ENCODE measurements at regions not wholly inside any gene's neighbourhood (a gene's known extent, or its start where the extent isn't known, plus 50 kb on each side); places are given as distances from the start of the nearest gene placed in this dataset.

DNA sequence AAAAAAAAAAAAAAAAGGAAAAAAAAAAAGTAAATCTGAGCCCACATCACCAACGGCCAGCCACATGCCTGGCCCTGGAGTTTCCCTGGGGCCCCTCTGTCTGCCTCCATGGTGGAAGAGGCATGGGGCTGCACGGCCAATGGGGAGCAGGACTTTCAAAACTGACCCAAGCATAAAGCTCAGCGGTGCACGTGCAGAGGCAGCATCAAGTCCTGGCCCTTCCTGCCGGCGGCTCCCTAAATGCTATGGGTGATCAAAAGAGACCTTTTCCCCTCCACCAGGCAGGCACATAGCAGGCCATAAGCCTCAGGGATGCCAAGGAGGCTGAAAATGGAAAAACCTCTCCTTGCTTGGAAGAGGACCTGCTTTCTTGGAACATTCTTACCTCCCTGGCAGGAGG is 94.3 kb downstream of the OAT start:
- TF ChIP-seq, protein P1, sequence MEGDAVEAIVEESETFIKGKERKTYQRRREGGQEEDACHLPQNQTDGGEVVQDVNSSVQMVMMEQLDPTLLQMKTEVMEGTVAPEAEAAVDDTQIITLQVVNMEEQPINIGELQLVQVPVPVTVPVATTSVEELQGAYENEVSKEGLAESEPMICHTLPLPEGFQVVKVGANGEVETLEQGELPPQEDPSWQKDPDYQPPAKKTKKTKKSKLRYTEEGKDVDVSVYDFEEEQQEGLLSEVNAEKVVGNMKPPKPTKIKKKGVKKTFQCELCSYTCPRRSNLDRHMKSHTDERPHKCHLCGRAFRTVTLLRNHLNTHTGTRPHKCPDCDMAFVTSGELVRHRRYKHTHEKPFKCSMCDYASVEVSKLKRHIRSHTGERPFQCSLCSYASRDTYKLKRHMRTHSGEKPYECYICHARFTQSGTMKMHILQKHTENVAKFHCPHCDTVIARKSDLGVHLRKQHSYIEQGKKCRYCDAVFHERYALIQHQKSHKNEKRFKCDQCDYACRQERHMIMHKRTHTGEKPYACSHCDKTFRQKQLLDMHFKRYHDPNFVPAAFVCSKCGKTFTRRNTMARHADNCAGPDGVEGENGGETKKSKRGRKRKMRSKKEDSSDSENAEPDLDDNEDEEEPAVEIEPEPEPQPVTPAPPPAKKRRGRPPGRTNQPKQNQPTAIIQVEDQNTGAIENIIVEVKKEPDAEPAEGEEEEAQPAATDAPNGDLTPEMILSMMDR (IDR thresholded peaks at IDR 0.05; ENCODE audit: unreplicated experiment) = no peak
- peaks cover 16% of the 10 kb centered on the region for H3K27me3 Mint-ChIP-seq
- no peak for DNase-seq (ENCODE audit: low spot score, unreplicated experiment)
- H3K4me3 Mint-ChIP-seq (ENCODE audit: low read depth) = no peak overlapping the region
- no peak overlapping the region for H3K27ac Mint-ChIP-seq
- no peaks in the 10 kb centered on the region for H3K36me3 Mint-ChIP-seq (ENCODE audit: insufficient read depth)
- no peaks in the 10 kb centered on the region for H3K4me1 Mint-ChIP-seq (ENCODE audit: low read depth)
- no peaks in the 10 kb centered on the region for H3K9me3 Mint-ChIP-seq (ENCODE audit: low read depth)

DNA sequence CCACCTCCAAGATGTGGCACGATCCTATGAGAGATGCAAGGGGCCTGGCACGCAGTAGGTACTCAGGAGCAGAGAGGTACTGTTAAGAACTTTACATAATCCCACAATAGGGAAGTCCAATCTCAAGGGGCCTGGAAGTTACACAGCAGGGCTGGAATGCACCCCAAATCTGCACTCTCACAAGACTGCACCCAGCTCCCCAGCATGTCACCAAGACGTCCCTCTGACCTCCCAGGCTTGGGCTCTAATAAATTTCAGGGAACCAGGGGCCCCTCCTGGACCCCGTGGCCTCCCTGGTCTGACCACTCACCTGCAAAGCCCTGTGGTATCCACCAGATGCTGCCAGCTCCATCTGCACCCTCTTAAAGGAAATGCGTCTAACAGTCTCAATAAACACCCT is 94.9 kb downstream of the OAT start:
- no peaks in the 10 kb centered on the region for H3K36me3 Mint-ChIP-seq (ENCODE audit: insufficient read depth)
- DNase-seq (ENCODE audit: low spot score, unreplicated experiment) = no peak
- TF ChIP-seq, protein P1 (IDR thresholded peaks at IDR 0.05; ENCODE audit: unreplicated experiment) = no peak
- peaks cover 16% of the 10 kb centered on the region for H3K27me3 Mint-ChIP-seq
- no peak overlapping the region for H3K27ac Mint-ChIP-seq
- no peak overlapping the region for H3K4me3 Mint-ChIP-seq (ENCODE audit: low read depth)
- H3K4me1 Mint-ChIP-seq (ENCODE audit: low read depth) = no peaks in the 10 kb centered on the region
- no peaks in the 10 kb centered on the region for H3K9me3 Mint-ChIP-seq (ENCODE audit: low read depth)

DNA sequence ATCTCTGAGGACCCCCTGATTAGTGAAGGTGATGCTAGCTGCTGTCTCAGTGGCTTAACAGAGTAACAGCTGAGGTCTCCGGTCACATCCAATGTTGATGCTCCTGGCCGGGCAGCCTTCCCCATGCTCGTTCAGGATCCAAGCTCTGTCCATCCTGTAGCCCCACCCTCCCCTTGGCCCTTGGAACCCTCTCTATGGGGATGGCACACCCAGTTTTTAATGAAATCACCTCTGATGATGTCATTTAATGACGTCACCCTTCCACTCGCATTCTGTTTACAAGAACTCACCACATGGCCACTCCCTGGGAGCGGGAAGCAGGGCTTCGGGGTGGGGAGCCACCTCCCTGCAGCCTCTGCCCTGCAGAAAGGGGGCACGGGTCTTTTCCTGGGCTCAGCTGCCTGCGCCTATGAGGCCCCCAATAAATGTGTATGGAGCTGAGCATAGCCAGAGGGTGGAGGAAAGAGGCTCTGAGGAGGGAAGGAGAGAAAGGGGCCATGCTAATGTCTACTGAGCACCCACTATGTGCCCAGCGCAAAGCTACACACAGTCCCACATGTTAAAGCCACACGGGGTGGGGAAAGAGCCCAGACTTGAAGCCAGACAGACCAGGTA is 95.5 kb downstream of the OAT start:
- H3K4me1 Mint-ChIP-seq (ENCODE audit: low read depth) = no peaks in the 10 kb centered on the region
- no peak for DNase-seq (ENCODE audit: low spot score, unreplicated experiment)
- TF ChIP-seq, protein P1 (IDR thresholded peaks at IDR 0.05; ENCODE audit: unreplicated experiment) = no peak
- H3K27ac Mint-ChIP-seq = peak overlapping the region; percentile 78
- H3K36me3 Mint-ChIP-seq (ENCODE audit: insufficient read depth) = no peaks in the 10 kb centered on the region
- peaks cover 16% of the 10 kb centered on the region for H3K27me3 Mint-ChIP-seq
- H3K4me3 Mint-ChIP-seq (ENCODE audit: low read depth) = no peak overlapping the region
- no peaks in the 10 kb centered on the region for H3K9me3 Mint-ChIP-seq (ENCODE audit: low read depth)

DNA sequence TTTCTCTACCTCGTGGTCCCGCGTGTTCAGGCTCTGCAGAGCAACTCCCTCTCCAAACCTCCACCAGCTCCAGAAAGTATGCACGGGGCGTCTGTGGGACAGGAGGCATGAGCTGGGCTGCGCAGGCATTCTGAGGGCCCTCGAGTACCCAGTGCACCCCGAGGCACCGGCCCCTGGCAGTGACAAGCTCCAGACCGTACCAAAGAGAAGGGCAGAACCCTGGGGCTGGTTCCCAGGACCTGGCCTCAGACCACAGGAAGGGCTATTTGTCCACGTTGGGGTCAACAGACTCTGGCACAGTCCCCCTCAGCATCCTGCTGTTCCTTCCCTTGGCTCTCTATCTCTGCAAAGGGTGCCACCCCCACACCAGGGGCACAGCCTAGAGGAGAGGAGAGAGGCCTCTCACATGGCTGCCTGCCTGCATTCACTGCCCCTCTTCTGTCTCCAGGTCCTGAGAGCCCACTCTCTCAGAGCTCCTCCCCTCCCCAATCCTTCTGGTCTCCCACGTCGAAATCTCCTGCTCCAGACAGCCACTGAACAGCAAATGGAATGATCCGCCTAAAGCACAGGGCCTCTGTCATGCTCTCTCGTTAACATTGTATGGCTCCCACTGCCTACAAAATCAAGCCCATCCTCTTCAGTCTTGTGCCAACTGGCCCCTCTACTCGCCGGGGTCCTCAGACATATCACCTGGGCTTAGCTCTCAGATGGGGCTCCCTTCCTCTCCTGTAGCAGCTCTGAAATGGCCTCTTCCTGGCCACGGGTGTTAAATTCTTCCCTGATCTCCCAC is 96.3 kb downstream of the OAT start:
- peaks cover 18% of the 10 kb centered on the region for H3K27me3 Mint-ChIP-seq
- DNase-seq (ENCODE audit: low spot score, unreplicated experiment) = no peak
- H3K9me3 Mint-ChIP-seq (ENCODE audit: low read depth) = no peaks in the 10 kb centered on the region
- H3K4me1 Mint-ChIP-seq (ENCODE audit: low read depth) = no peaks in the 10 kb centered on the region
- H3K27ac Mint-ChIP-seq = peak overlapping the region; percentile 9
- H3K4me3 Mint-ChIP-seq (ENCODE audit: low read depth) = no peak overlapping the region
- H3K36me3 Mint-ChIP-seq (ENCODE audit: insufficient read depth) = no peaks in the 10 kb centered on the region
- TF ChIP-seq, protein P1 (IDR thresholded peaks at IDR 0.05; ENCODE audit: unreplicated experiment) = no peak

DNA sequence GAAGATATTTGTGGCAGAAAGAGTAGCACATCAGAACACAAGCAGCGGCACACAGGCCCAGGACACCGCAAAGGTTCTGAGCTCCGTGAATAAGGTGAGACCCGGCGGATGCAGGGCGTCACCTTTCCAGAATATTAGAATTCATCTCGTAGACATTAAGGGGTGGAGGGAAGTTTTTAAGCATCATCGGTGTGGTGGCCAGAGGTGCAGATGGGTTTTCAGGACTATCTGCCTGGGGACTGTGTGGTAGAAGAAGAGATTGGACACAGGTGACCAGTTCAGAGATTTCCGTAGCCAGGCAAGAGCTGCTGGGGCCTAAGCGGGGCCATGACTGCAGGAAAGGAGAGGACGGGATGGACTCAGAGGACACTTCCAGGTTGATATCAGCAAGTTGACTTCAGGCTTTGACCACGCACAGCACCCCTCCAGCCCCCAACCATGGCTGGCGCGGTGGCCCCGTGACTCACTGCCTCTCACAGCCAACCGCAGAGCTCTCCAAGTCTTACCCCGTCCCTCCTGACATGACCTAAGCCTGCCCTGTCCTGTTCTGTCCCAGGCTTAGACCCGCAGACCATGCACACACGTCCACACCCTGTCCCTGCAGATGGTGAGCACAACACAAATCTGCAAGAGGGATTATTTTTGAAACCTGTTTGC is 97.2 kb downstream of the OAT start:
- Mint-ChIP-seq H3K9me3 (ENCODE audit: low read depth) (no peaks in the 10 kb centered on the region), H3K36me3 (ENCODE audit: insufficient read depth) (no peaks in the 10 kb centered on the region), H3K4me3 (ENCODE audit: low read depth) (no peak overlapping the region)

More for the DNA sequence above, 97.2 kb downstream of the OAT start:
- no peaks in the 10 kb centered on the region for H3K4me1 Mint-ChIP-seq (ENCODE audit: low read depth)
- H3K27me3 Mint-ChIP-seq = peaks cover 11% of the 10 kb centered on the region
- no peak overlapping the region for H3K27ac Mint-ChIP-seq
- no peak for DNase-seq (ENCODE audit: low spot score, unreplicated experiment)
- TF ChIP-seq, protein P1 (IDR thresholded peaks at IDR 0.05; ENCODE audit: unreplicated experiment) = no peak
